NK-92 treated with Interleukin-12 subunit alpha and Interleukin-12 subunit beta, amount 100 ng/mL, for 24 hours (cell line): ENCODE measurements at regions not wholly inside any gene's neighbourhood (a gene's known extent, or its start where the extent isn't known, plus 50 kb on each side); places are given as distances from the start of the nearest gene placed in this dataset.

Experiments used
- DNase-seq: peaks from one replicate; lab custom pipeline; 2025; lab: John Stamatoyannopoulos, UW

GRCh38 chr11:11039208-11039965 is 181.5 kb upstream of the ZBED5 start:
- DNase-seq, result no peak

- DNase-seq, result no peak
These were observed 180.9 kb upstream of the ZBED5 start for GRCh38 chr11:11038782-11039181.

GRCh38 chr11:11038352-11038751 is 180.5 kb upstream of the ZBED5 start:
- DNase-seq, result no peak

- DNase-seq, result no peak
These were observed 179.2 kb upstream of the ZBED5 start for GRCh38 chr11:11036848-11037732.

- no peak for DNase-seq
These were observed 178.5 kb upstream of the ZBED5 start for GRCh38 chr11:11036185-11036847.

- DNase-seq, result no peak
These were observed 177.5 kb upstream of the ZBED5 start for GRCh38 chr11:11035331-11035730.

GRCh38 chr11:11034476-11034875 is 176.6 kb upstream of the ZBED5 start:
- DNase-seq, result no peak

GRCh38 chr11:11032066-11032465 is 174.2 kb upstream of the ZBED5 start:
- DNase-seq, result no peak

- no peak for DNase-seq
These were observed 171.2 kb upstream of the ZBED5 start for GRCh38 chr11:11029027-11029426.

- DNase-seq, result peak; percentile 58
These were observed 170.3 kb upstream of the ZBED5 start for GRCh38 chr11:11028017-11028692.

GRCh38 chr11:11027288-11027687 is 169.4 kb upstream of the ZBED5 start:
- DNase-seq, result no peak

GRCh38 chr11:11025087-11025486 is 167.2 kb upstream of the ZBED5 start:
- DNase-seq, result no peak

GRCh38 chr11:11022125-11022730 is 164.4 kb upstream of the ZBED5 start:
- no peak for DNase-seq

GRCh38 chr11:11021563-11021962 is 163.7 kb upstream of the ZBED5 start:
- no peak for DNase-seq

- no peak for DNase-seq
These were observed 162.9 kb upstream of the ZBED5 start for GRCh38 chr11:11020747-11021149.

GRCh38 chr11:11020219-11020726 is 162.4 kb upstream of the ZBED5 start:
- no peak for DNase-seq

GRCh38 chr11:11016943-11017342 is 159.1 kb upstream of the ZBED5 start:
- DNase-seq, result no peak

- DNase-seq, result no peak
These were observed 158.2 kb upstream of the ZBED5 start for GRCh38 chr11:11016068-11016467.

- no peak for DNase-seq
These were observed 153.8 kb upstream of the ZBED5 start for GRCh38 chr11:11011617-11012016.

GRCh38 chr11:11010624-11011127 is 152.8 kb upstream of the ZBED5 start:
- DNase-seq, result no peak

GRCh38 chr11:11009179-11009578 is 151.3 kb upstream of the ZBED5 start:
- DNase-seq, result no peak
